ENCODE measurements at regions not wholly inside any gene's neighbourhood (a gene's known extent, or its start where the extent isn't known, plus 50 kb on each side); places are given as distances from the start of the nearest gene placed in this dataset.

- H3K14ac ChIP-seq (ENCODE audit: low read length) = no peak overlapping the region
- no peak overlapping the region for H2AK5ac ChIP-seq (ENCODE audit: low read length)
- no peak overlapping the region for H4K91ac ChIP-seq (ENCODE audit: low read depth, low read length)
- no peak overlapping the region for H2BK120ac ChIP-seq (ENCODE audit: insufficient read depth, low read length, poor library complexity)
- H2BK12ac ChIP-seq (ENCODE audit: low read length) = no peak overlapping the region
- no peaks in the 10 kb centered on the region for H3K27me3 ChIP-seq (ENCODE audit: insufficient read depth, low read length)
- H2AFZ ChIP-seq (ENCODE audit: insufficient read depth, low read length, poor library complexity) = no peak overlapping the region
- H3K4me2 ChIP-seq (ENCODE audit: low read length) = no peak overlapping the region
- no peak for DNase-seq
- no peak overlapping the region for H3K23ac ChIP-seq (ENCODE audit: low read length)
- no peak overlapping the region for H2BK5ac ChIP-seq (ENCODE audit: low read depth, low read length, poor library complexity)
- H3K9me3 ChIP-seq (ENCODE audit: insufficient read depth, low read depth, low read length) = no peaks in the 10 kb centered on the region
- no peak overlapping the region for H3K9ac ChIP-seq (ENCODE audit: low read length)
- no peak overlapping the region for H3K27ac ChIP-seq (ENCODE audit: low read depth, low read length)
- H3K18ac ChIP-seq (ENCODE audit: low read length) = no peak overlapping the region
- no peak overlapping the region for H4K12ac ChIP-seq (ENCODE audit: low read depth, low read length)
- H3K79me1 ChIP-seq (ENCODE audit: low read length) = no peaks in the 10 kb centered on the region
- no peaks in the 10 kb centered on the region for H3K4me1 ChIP-seq (ENCODE audit: control insufficient read depth in 1 of 2, insufficient read depth in 2 of 2, low read length in 2 of 2)
- H3K79me2 ChIP-seq (ENCODE audit: control insufficient read depth, insufficient read depth, low read length, poor library complexity) = no peaks in the 10 kb centered on the region
- H3K4ac ChIP-seq (ENCODE audit: low read depth, low read length) = no peak overlapping the region
- no peak overlapping the region for H3K4me3 ChIP-seq (ENCODE audit: low read depth, low read length)
- H4K8ac ChIP-seq (ENCODE audit: low read depth, low read length) = no peak overlapping the region
- H3K36me3 ChIP-seq (ENCODE audit: control insufficient read depth in 1 of 2, insufficient read depth in 2 of 2, low read length in 2 of 2) = no peaks in the 10 kb centered on the region
Observed at GRCh38 chr5:28743716-28744110, 1705.3 kb upstream of the CDH9 start.

- WGBS (ENCODE audit: extremely low coverage, insufficient coverage, insufficient read length) = no CpG with 5 or more reads among the region's 1 CpG
- DNase-seq = no peak
- Histone ChIP-seq H2BK12ac (ENCODE audit: low read length) (no peak overlapping the region), H2BK120ac (ENCODE audit: insufficient read depth, low read length, poor library complexity) (no peak overlapping the region), H3K79me1 (ENCODE audit: low read length) (no peaks in the 10 kb centered on the region), H3K4me2 (ENCODE audit: low read length) (no peak overlapping the region), H3K9me3 (ENCODE audit: insufficient read depth, low read depth, low read length) (no peaks in the 10 kb centered on the region), H3K14ac (ENCODE audit: low read length) (no peak overlapping the region), H2BK5ac (ENCODE audit: low read depth, low read length, poor library complexity) (no peak overlapping the region), H3K4me3 (ENCODE audit: low read depth, low read length) (no peak overlapping the region), H3K36me3 (ENCODE audit: control insufficient read depth in 1 of 2, insufficient read depth in 2 of 2, low read length in 2 of 2) (no peaks in the 10 kb centered on the region), H3K4me1 (ENCODE audit: control insufficient read depth in 1 of 2, insufficient read depth in 2 of 2, low read length in 2 of 2) (no peaks in the 10 kb centered on the region), H3K9ac (ENCODE audit: low read length) (no peak overlapping the region), H3K4ac (ENCODE audit: low read depth, low read length) (no peak overlapping the region), H3K23ac (ENCODE audit: low read length) (no peak overlapping the region), H3K27me3 (ENCODE audit: insufficient read depth, low read length) (no peaks in the 10 kb centered on the region), H3K18ac (ENCODE audit: low read length) (no peak overlapping the region), H2AFZ (ENCODE audit: insufficient read depth, low read length, poor library complexity) (no peak overlapping the region), H4K12ac (ENCODE audit: low read depth, low read length) (no peak overlapping the region), H2AK5ac (ENCODE audit: low read length) (no peak overlapping the region), H3K27ac (ENCODE audit: low read depth, low read length) (no peak overlapping the region), H3K79me2 (ENCODE audit: control insufficient read depth, insufficient read depth, low read length, poor library complexity) (no peaks in the 10 kb centered on the region), H4K8ac (ENCODE audit: low read depth, low read length) (no peak overlapping the region), H4K91ac (ENCODE audit: low read depth, low read length) (no peak overlapping the region)
Observed at GRCh38 chr5:28743025-28743715, 1704.8 kb upstream of the CDH9 start.

- Histone ChIP-seq H3K79me1 (ENCODE audit: low read length) (no peaks in the 10 kb centered on the region), H3K79me2 (ENCODE audit: control insufficient read depth, insufficient read depth, low read length, poor library complexity) (no peaks in the 10 kb centered on the region), H2BK12ac (ENCODE audit: low read length) (no peak overlapping the region), H3K36me3 (ENCODE audit: control insufficient read depth in 1 of 2, insufficient read depth in 2 of 2, low read length in 2 of 2) (no peaks in the 10 kb centered on the region), H3K18ac (ENCODE audit: low read length) (no peak overlapping the region), H3K27ac (ENCODE audit: low read depth, low read length) (no peak overlapping the region), H3K27me3 (ENCODE audit: insufficient read depth, low read length) (no peaks in the 10 kb centered on the region), H2AFZ (ENCODE audit: insufficient read depth, low read length, poor library complexity) (no peak overlapping the region), H3K4ac (ENCODE audit: low read depth, low read length) (no peak overlapping the region), H3K23ac (ENCODE audit: low read length) (no peak overlapping the region), H2BK120ac (ENCODE audit: insufficient read depth, low read length, poor library complexity) (no peak overlapping the region), H2AK5ac (ENCODE audit: low read length) (no peak overlapping the region), H4K91ac (ENCODE audit: low read depth, low read length) (no peak overlapping the region), H3K4me1 (ENCODE audit: control insufficient read depth in 1 of 2, insufficient read depth in 2 of 2, low read length in 2 of 2) (no peaks in the 10 kb centered on the region), H3K14ac (ENCODE audit: low read length) (no peak overlapping the region), H4K12ac (ENCODE audit: low read depth, low read length) (no peak overlapping the region), H3K4me3 (ENCODE audit: low read depth, low read length) (no peak overlapping the region), H3K4me2 (ENCODE audit: low read length) (no peak overlapping the region), H3K9ac (ENCODE audit: low read length) (no peak overlapping the region), H4K8ac (ENCODE audit: low read depth, low read length) (no peak overlapping the region), H2BK5ac (ENCODE audit: low read depth, low read length, poor library complexity) (no peak overlapping the region), H3K9me3 (ENCODE audit: insufficient read depth, low read depth, low read length) (no peaks in the 10 kb centered on the region)
- WGBS (ENCODE audit: extremely low coverage, insufficient coverage, insufficient read length) = no CpG with 5 or more reads among the region's 2 CpGs
- no peak for DNase-seq
Observed at GRCh38 chr5:28737682-28738081, 1699.3 kb upstream of the CDH9 start.

- H3K18ac ChIP-seq (ENCODE audit: low read length) = no peak overlapping the region
- H3K14ac ChIP-seq (ENCODE audit: low read length) = no peak overlapping the region
- DNase-seq = no peak
Observed at GRCh38 chr5:28737222-28737621, 1698.8 kb upstream of the CDH9 start.

More at GRCh38 chr5:28737222-28737621, 1698.8 kb upstream of the CDH9 start:
- H3K36me3 ChIP-seq (ENCODE audit: control insufficient read depth in 1 of 2, insufficient read depth in 2 of 2, low read length in 2 of 2) = no peaks in the 10 kb centered on the region
- no peak overlapping the region for H3K4me3 ChIP-seq (ENCODE audit: low read depth, low read length)
- no peak overlapping the region for H2AK5ac ChIP-seq (ENCODE audit: low read length)
- H3K4me1 ChIP-seq (ENCODE audit: control insufficient read depth in 1 of 2, insufficient read depth in 2 of 2, low read length in 2 of 2) = no peaks in the 10 kb centered on the region
- H3K4ac ChIP-seq (ENCODE audit: low read depth, low read length) = no peak overlapping the region
- no peak overlapping the region for H3K4me2 ChIP-seq (ENCODE audit: low read length)
- no peak overlapping the region for H3K23ac ChIP-seq (ENCODE audit: low read length)
- no peaks in the 10 kb centered on the region for H3K79me1 ChIP-seq (ENCODE audit: low read length)
- no peaks in the 10 kb centered on the region for H3K9me3 ChIP-seq (ENCODE audit: insufficient read depth, low read depth, low read length)
- no peak overlapping the region for H2BK12ac ChIP-seq (ENCODE audit: low read length)
- H2BK120ac ChIP-seq (ENCODE audit: insufficient read depth, low read length, poor library complexity) = no peak overlapping the region
- no peak overlapping the region for H2BK5ac ChIP-seq (ENCODE audit: low read depth, low read length, poor library complexity)
- no peak overlapping the region for H4K91ac ChIP-seq (ENCODE audit: low read depth, low read length)
- H4K8ac ChIP-seq (ENCODE audit: low read depth, low read length) = no peak overlapping the region
- no peak overlapping the region for H4K12ac ChIP-seq (ENCODE audit: low read depth, low read length)
- H3K9ac ChIP-seq (ENCODE audit: low read length) = no peak overlapping the region
- no peaks in the 10 kb centered on the region for H3K27me3 ChIP-seq (ENCODE audit: insufficient read depth, low read length)
- H2AFZ ChIP-seq (ENCODE audit: insufficient read depth, low read length, poor library complexity) = no peak overlapping the region
- no peaks in the 10 kb centered on the region for H3K79me2 ChIP-seq (ENCODE audit: control insufficient read depth, insufficient read depth, low read length, poor library complexity)
- H3K27ac ChIP-seq (ENCODE audit: low read depth, low read length) = no peak overlapping the region
